ENCODE measurements at regions not wholly inside any gene's neighbourhood (a gene's known extent, or its start where the extent isn't known, plus 50 kb on each side); places are given as distances from the start of the nearest gene placed in this dataset.

DNA sequence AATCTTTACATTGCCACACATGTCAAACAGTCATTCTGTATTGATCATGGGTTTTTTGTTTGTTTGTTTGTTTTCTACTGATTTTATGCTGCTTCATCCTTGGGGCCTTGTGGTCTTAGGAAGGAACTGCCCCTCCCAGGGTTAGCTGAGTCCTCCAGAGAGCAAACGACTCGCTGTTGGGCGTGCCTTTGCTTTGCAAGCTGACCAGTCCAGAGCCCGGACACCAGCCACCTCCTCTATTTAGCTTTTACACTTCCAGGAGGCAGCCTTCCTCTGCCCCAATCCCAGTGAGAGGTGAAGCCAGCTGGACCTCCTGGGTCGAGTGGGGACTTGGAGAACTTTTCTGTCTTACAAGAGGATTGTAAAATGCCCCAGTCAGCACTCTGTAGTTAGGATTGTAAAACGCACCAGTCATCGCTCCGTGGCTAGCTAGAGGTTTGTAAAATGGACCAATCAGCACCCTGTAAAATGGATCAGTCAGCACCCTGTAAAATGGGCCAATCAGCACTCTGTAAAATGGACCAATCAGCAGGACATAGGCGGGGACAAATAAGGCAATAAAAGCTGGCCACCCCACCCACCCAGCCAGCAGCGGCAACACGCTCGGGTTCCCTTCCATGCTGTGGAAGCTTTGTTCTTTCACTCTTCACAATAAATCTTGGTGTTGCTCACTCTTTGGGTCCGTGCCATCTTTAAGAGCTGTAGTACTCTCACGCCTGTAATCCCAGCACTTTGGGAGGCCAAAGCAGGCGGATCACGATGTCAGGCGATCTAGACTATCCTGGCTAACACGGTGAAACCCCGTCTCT, 154.4 kb downstream of the ERCC6L2 start:
- H3K27ac ChIP-seq (ENCODE audit: low read length), result no peak overlapping the region
- TF ChIP-seq TAF1 (IDR thresholded peaks at IDR 0.05; ENCODE audit: low read depth), result no peak
- TF ChIP-seq EZH2 (IDR thresholded peaks at IDR 0.05; ENCODE audit: borderline replicate concordance, insufficient read depth, low read length, poor library complexity, severe bottlenecking), result no peak
- no peak for TF ChIP-seq RAD21 (conservative IDR thresholded peaks at IDR 0.05)
- TF ChIP-seq MXI1 (conservative IDR thresholded peaks at IDR 0.05; ENCODE audit: poor library complexity, severe bottlenecking), result no peak
- TF ChIP-seq POLR2AphosphoS5 (IDR thresholded peaks at IDR 0.05), result no peak
- no peak for TF ChIP-seq EP300 (conservative IDR thresholded peaks at IDR 0.05; ENCODE audit: poor library complexity, severe bottlenecking)
- TF ChIP-seq CTCF (IDR thresholded peaks at IDR 0.05; ENCODE audit: poor library complexity, severe bottlenecking), result no peak
- TF ChIP-seq, protein P1, sequence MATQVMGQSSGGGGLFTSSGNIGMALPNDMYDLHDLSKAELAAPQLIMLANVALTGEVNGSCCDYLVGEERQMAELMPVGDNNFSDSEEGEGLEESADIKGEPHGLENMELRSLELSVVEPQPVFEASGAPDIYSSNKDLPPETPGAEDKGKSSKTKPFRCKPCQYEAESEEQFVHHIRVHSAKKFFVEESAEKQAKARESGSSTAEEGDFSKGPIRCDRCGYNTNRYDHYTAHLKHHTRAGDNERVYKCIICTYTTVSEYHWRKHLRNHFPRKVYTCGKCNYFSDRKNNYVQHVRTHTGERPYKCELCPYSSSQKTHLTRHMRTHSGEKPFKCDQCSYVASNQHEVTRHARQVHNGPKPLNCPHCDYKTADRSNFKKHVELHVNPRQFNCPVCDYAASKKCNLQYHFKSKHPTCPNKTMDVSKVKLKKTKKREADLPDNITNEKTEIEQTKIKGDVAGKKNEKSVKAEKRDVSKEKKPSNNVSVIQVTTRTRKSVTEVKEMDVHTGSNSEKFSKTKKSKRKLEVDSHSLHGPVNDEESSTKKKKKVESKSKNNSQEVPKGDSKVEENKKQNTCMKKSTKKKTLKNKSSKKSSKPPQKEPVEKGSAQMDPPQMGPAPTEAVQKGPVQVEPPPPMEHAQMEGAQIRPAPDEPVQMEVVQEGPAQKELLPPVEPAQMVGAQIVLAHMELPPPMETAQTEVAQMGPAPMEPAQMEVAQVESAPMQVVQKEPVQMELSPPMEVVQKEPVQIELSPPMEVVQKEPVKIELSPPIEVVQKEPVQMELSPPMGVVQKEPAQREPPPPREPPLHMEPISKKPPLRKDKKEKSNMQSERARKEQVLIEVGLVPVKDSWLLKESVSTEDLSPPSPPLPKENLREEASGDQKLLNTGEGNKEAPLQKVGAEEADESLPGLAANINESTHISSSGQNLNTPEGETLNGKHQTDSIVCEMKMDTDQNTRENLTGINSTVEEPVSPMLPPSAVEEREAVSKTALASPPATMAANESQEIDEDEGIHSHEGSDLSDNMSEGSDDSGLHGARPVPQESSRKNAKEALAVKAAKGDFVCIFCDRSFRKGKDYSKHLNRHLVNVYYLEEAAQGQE (IDR thresholded peaks at IDR 0.05; ENCODE audit: borderline replicate concordance), result no peak
- TF ChIP-seq SMC3 (conservative IDR thresholded peaks at IDR 0.05; ENCODE audit: poor library complexity), result no peak
- H3K27me3 ChIP-seq (ENCODE audit: insufficient read depth, low read depth, low read length), result peaks cover 26% of the 10 kb centered on the region
- no peak overlapping the region for H3K4me2 ChIP-seq (ENCODE audit: low read length)
- H3K9ac ChIP-seq (ENCODE audit: low read length), result no peak overlapping the region
- H3F3A ChIP-seq (ENCODE audit: insufficient read depth, low read length, poor library complexity, severe bottlenecking), result no peaks in the 10 kb centered on the region
- no peaks in the 10 kb centered on the region for H3K36me3 ChIP-seq (ENCODE audit: insufficient read depth, low read length)
- no peaks in the 10 kb centered on the region for H4K20me1 ChIP-seq (ENCODE audit: insufficient read depth)
- no peak overlapping the region for H2AFZ ChIP-seq (ENCODE audit: low read depth, low read length)
- H3K9me2 ChIP-seq (ENCODE audit: insufficient read depth, low read length), result no peaks in the 10 kb centered on the region
- H3K79me2 ChIP-seq (replicated peaks; ENCODE audit: insufficient read depth, low read length), result no peaks in the 10 kb centered on the region
- H3K9me3 ChIP-seq (ENCODE audit: low read length), result no peaks in the 10 kb centered on the region
- H3K4me3 ChIP-seq (ENCODE audit: low read length), result no peak overlapping the region

- Histone ChIP-seq H3K27ac (ENCODE audit: low read length) (no peak overlapping the region), H3K27me3 (ENCODE audit: insufficient read depth, low read depth, low read length) (peaks cover 43% of the 10 kb centered on the region), H2AFZ (ENCODE audit: low read depth, low read length) (no peak overlapping the region), H3K4me2 (ENCODE audit: low read length) (no peak overlapping the region), H3K9me2 (ENCODE audit: insufficient read depth, low read length) (no peaks in the 10 kb centered on the region), H4K20me1 (ENCODE audit: insufficient read depth) (no peaks in the 10 kb centered on the region), H3K79me2 (replicated peaks; ENCODE audit: insufficient read depth, low read length) (no peaks in the 10 kb centered on the region), H3K9ac (ENCODE audit: low read length) (no peak overlapping the region), H3K36me3 (ENCODE audit: insufficient read depth, low read length) (no peaks in the 10 kb centered on the region), H3K9me3 (ENCODE audit: low read length) (no peaks in the 10 kb centered on the region), H3F3A (ENCODE audit: insufficient read depth, low read length, poor library complexity, severe bottlenecking) (no peaks in the 10 kb centered on the region), H3K4me3 (ENCODE audit: low read length) (no peak overlapping the region)
- no peak for TF ChIP-seq TAF1 (IDR thresholded peaks at IDR 0.05; ENCODE audit: low read depth)
- no peak for TF ChIP-seq EP300 (conservative IDR thresholded peaks at IDR 0.05; ENCODE audit: poor library complexity, severe bottlenecking)
- no peak for TF ChIP-seq MXI1 (conservative IDR thresholded peaks at IDR 0.05; ENCODE audit: poor library complexity, severe bottlenecking)
- TF ChIP-seq SMC3 (conservative IDR thresholded peaks at IDR 0.05; ENCODE audit: poor library complexity), result no peak
- TF ChIP-seq EZH2 (IDR thresholded peaks at IDR 0.05; ENCODE audit: borderline replicate concordance, insufficient read depth, low read length, poor library complexity, severe bottlenecking), result no peak
- no peak for TF ChIP-seq RAD21 (conservative IDR thresholded peaks at IDR 0.05)
- no peak for TF ChIP-seq CTCF (IDR thresholded peaks at IDR 0.05; ENCODE audit: poor library complexity, severe bottlenecking)
- TF ChIP-seq POLR2AphosphoS5 (IDR thresholded peaks at IDR 0.05), result no peak
- TF ChIP-seq, protein P1 (IDR thresholded peaks at IDR 0.05; ENCODE audit: borderline replicate concordance), result no peak
These were observed 152.0 kb downstream of the ERCC6L2 start for GRCh38 chr9:96027251-96028131.

Measured in neural cell (in vitro differentiated cells).